ENCODE measurements at regions not wholly inside any gene's neighbourhood (a gene's known extent, or its start where the extent isn't known, plus 50 kb on each side); places are given as distances from the start of the nearest gene placed in this dataset.

DNA sequence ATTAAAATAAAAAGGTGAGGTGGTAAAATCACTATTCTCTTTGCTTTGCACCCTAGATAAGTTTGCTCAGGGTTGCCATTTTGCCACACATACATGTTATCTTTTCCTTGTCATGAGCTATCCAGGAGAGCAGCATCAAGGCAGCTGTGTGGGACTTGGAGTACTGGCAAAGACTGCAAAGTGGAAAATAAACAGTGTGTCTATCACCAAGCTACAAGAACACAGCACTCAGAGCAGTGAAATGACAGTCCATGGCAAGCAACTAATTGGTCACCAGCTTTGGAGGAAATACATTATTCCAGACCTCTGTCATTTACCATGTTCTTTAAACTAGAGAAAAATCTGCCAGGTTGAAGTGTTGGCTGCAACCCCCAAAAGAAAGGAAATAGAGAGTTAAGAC, 687.8 kb upstream of the FANCL start:
- intact Hi-C loops (cut with DNase I), result no loop called here
- no peak for DNase-seq

DNA sequence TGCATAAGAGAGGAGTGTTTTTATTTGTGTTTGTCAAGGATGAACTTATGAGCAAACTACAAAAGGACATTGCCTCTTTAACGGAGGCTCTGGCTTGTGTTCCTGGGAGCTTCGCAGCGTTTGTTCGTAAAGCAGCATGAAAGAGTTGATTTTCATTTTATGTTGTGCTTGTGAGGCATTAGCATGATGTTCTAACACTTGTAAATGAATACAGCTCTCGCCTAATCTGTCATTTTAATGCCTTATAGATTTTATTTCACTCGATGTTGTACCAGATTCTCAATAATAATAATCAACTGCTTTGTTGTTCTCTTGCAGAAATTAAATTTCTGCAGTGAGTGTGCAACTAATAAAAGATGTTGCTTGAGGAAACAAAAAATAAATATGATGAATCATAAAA, 687.3 kb upstream of the FANCL start:
- no peaks in the 10 kb centered on the region for H3K36me3 ChIP-seq
- DNase-seq (no peak), ATAC-seq (no peak)
- no peaks in the 10 kb centered on the region for H3K4me1 ChIP-seq
- no peak overlapping the region for H3K4me3 ChIP-seq
- TF ChIP-seq, protein P1, sequence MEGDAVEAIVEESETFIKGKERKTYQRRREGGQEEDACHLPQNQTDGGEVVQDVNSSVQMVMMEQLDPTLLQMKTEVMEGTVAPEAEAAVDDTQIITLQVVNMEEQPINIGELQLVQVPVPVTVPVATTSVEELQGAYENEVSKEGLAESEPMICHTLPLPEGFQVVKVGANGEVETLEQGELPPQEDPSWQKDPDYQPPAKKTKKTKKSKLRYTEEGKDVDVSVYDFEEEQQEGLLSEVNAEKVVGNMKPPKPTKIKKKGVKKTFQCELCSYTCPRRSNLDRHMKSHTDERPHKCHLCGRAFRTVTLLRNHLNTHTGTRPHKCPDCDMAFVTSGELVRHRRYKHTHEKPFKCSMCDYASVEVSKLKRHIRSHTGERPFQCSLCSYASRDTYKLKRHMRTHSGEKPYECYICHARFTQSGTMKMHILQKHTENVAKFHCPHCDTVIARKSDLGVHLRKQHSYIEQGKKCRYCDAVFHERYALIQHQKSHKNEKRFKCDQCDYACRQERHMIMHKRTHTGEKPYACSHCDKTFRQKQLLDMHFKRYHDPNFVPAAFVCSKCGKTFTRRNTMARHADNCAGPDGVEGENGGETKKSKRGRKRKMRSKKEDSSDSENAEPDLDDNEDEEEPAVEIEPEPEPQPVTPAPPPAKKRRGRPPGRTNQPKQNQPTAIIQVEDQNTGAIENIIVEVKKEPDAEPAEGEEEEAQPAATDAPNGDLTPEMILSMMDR (IDR thresholded peaks at IDR 0.05), result no peak
- H3K27me3 ChIP-seq (ENCODE audit: low read depth), result no peaks in the 10 kb centered on the region
- H3K9me3 ChIP-seq, result no peaks in the 10 kb centered on the region
- H3K27ac ChIP-seq, result no peak overlapping the region
- intact Hi-C loops (cut with DNase I), result no loop called here

More for the DNA sequence above, 687.8 kb upstream of the FANCL start:
- H3K9me3 ChIP-seq, result no peaks in the 10 kb centered on the region
- TF ChIP-seq, protein P1 (IDR thresholded peaks at IDR 0.05), result no peak
- H3K36me3 ChIP-seq, result no peaks in the 10 kb centered on the region
- H3K4me3 ChIP-seq, result no peak overlapping the region
- no peaks in the 10 kb centered on the region for H3K4me1 ChIP-seq
- no peaks in the 10 kb centered on the region for H3K27me3 ChIP-seq (ENCODE audit: low read depth)
- H3K27ac ChIP-seq, result no peak overlapping the region
- no peak for ATAC-seq

DNA sequence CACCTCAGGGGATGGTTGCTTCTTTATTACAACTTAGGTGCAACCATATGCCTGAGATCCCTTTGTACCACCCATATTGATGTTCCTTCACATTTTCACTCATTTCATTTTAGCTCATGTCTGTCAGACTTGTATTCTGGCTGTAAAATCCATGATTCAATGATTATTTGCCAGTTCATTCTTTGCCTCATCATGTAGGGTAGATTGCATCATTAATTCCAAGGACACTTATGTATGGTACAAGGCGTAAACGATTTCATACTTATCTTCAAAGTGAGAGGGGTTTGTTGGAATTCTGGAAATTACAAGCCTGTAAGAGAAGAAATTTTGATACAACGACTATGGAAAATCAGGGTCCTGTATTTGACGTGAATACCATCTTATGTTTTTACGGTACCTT, 685.0 kb upstream of the FANCL start:
- TF ChIP-seq, protein P1 (IDR thresholded peaks at IDR 0.05), result no peak
- Histone ChIP-seq H3K9me3 (no peaks in the 10 kb centered on the region), H3K4me1 (no peaks in the 10 kb centered on the region), H3K4me3 (no peak overlapping the region), H3K27ac (no peak overlapping the region), H3K27me3 (ENCODE audit: low read depth) (no peaks in the 10 kb centered on the region), H3K36me3 (no peaks in the 10 kb centered on the region)
- intact Hi-C loops (cut with DNase I), result no loop called here
- ATAC-seq (no peak), DNase-seq (no peak)

GRCh38 chr2:58925676-58926081, 684.6 kb upstream of the FANCL start:
- Histone ChIP-seq H3K27ac (no peak overlapping the region), H3K4me1 (no peaks in the 10 kb centered on the region), H3K36me3 (no peaks in the 10 kb centered on the region), H3K4me3 (no peak overlapping the region), H3K27me3 (ENCODE audit: low read depth) (no peaks in the 10 kb centered on the region), H3K9me3 (no peaks in the 10 kb centered on the region)
- ATAC-seq (no peak), DNase-seq (no peak)
- intact Hi-C loops (cut with DNase I), result no loop called here
- TF ChIP-seq, protein P1 (IDR thresholded peaks at IDR 0.05), result no peak

DNA sequence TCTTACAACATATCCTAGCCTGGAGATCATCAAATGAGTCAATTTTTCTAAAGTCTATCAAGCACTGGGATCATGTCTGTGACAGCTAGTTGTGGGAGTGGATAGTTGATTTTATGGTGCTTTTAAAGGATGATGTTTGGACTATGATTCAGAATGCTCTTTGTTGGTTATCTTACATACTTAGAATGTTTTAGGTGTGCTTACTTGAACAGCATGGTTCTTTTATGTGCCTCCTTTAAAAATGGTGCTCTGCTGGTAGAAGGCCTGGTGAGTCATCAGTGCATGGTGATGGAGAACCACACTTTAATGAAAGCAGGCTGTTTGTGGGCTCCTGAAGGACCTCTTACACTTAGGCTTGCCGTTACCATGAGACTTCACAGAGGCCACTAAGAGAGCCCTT, 682.7 kb upstream of the FANCL start:
- no peak for ATAC-seq
- intact Hi-C loops (cut with DNase I), result no loop called here
- Histone ChIP-seq H3K9me3 (no peaks in the 10 kb centered on the region), H3K4me1 (no peaks in the 10 kb centered on the region), H3K4me3 (no peak overlapping the region), H3K27me3 (ENCODE audit: low read depth) (no peaks in the 10 kb centered on the region), H3K27ac (no peak overlapping the region), H3K36me3 (no peaks in the 10 kb centered on the region)
- TF ChIP-seq, protein P1 (IDR thresholded peaks at IDR 0.05), result no peak
- DNase-seq, result no peak

- ATAC-seq, result no peak
- H3K27ac ChIP-seq, result no peak overlapping the region
These were observed 681.1 kb upstream of the FANCL start for GRCh38 chr2:58922245-58922644.

More at GRCh38 chr2:58922245-58922644, 681.1 kb upstream of the FANCL start:
- no peak for DNase-seq
- TF ChIP-seq, protein P1 (IDR thresholded peaks at IDR 0.05), result no peak
- Histone ChIP-seq H3K27me3 (ENCODE audit: low read depth) (no peaks in the 10 kb centered on the region), H3K4me3 (no peak overlapping the region), H3K4me1 (no peaks in the 10 kb centered on the region), H3K36me3 (no peaks in the 10 kb centered on the region), H3K9me3 (no peaks in the 10 kb centered on the region)
- intact Hi-C loops (cut with DNase I), result no loop called here
